Pons (tissue), 1 donor: ENCODE measurements at regions not wholly inside any gene's neighbourhood (a gene's known extent, or its start where the extent isn't known, plus 50 kb on each side); places are given as distances from the start of the nearest gene placed in this dataset.

Source experiments
- DNase-seq: peaks from one replicate; pipeline ENCODE4 v3.0.0-alpha.2; 2016; ENCODE audit warnings: low spot score

DNA sequence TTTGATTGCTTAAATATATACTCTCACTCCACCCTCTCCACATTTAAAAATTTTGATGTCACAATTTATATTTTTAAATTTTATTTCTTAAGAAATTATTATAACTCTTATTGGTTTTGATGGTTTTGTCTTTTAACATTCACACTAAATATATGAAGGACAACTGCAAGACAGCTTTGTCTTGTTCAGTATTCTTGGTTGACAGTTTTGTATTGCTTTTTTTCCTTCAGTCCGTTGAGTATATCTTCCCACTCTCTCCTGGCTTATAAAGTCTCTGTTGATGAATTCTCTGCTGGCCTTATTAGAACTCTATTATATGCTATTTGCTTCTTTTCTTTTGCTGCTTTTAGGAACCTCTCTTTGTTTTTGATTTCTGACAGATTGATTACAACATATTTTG, 392.2 kb downstream of the C6orf118 start:
- DNase-seq = no peak

DNA sequence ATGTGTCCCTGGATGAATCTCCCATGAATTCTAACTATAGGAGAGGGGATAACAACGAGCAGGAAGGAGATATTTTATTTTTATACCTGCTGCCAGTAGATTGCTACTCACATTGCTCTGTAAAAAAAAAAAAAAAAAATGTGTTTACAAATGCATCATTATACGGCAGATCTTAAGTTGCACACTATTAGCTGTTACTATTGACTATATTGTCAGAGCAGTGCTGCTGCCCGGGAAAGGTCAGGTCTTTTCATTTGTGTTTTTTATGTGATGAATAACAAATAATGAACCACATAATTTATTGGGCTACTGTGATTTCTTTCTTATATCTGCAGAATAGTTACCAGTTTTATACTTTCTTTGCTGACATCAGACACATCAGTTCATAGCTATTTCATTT, 393.3 kb downstream of the C6orf118 start:
- DNase-seq = no peak

DNA sequence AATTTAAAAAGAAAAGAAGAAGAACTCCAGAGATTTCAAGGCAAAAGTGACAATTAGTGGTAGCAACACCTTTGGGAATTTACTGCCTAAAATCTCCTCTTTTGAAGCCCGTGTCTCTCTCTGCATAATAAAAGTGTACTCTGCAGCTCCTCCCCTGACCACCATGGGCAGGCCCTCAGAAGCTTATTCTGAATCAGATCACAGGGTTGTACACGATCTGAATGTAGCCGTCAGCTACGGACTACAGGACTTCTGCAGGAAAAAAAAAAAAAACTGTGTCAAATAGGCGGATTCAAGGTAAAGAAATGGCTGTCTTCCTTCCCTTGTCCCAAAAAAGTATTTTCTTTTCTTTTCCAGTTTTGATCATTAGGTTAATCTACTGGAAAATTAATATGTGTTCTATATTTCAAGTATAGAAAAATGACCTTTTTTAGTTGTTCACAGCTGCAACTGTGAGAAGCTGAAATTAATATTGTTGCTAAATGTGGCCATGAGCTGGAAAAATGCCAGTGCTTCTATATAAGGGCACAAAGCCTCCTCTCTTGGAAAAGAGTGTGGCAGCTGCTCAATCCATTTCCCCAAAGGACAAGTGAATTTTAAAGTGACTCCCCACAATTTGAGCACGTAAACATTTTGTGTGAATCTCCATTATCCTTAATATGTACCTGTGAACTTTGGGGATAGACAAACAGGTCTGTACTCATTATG, 397.4 kb downstream of the C6orf118 start:
- DNase-seq = peak; percentile 17

DNA sequence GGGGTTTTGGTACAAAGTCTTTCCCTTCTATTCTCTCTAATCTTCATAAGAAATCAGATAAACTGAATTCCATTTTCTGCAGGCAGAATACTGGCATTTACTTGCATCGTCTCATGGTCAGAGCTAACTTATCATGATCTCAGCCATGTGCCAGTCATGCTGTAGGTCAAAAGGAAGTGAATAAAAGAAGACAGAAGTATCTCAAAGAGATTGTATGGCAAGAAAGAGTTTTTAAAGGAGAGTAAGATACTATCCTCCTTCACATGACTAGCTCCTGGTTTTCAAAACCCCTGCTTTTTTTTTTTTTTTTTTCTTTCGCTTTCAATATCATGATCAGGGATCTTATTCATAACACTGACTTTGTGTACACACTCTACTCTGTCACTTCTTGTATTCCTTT, 398.3 kb downstream of the C6orf118 start:
- peak; percentile 10 for DNase-seq

DNA sequence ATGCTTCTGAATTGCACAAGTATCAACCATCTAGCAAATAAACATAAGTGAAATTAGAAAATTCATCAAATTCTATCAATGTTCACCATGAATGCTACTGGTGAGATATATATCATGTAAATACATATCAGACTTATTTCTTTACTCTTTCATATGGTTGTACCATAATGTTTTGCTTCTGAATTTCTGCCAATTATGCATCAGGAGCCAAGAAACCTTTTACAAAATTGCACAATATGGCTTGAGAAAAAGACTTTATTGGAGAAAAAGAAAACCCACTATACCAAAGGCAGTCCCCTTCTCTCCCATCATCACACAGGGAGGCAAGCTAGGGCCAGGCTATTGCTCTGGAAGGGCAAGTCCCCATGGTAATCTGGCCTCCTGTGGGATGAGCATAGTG, 402.6 kb downstream of the C6orf118 start:
- no peak for DNase-seq

DNA sequence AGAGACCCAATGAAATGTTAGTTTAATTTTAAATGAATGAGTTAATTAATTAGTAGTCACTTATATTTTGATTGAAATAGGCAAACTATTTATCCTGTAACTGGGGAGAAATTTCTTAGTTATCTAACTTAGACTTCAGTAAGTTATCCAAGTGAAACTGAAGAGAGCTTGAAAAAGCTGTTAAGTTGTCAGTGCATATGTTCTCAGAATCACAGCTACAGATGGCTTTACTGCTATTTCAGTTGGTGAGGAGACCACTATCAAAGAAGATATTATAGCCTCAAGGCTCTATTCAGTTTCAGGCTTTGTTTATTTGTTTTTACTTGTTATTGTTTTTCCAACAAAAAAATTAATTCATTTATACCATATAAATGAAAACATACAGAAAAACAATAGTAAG, 404.1 kb downstream of the C6orf118 start:
- no peak for DNase-seq

DNA sequence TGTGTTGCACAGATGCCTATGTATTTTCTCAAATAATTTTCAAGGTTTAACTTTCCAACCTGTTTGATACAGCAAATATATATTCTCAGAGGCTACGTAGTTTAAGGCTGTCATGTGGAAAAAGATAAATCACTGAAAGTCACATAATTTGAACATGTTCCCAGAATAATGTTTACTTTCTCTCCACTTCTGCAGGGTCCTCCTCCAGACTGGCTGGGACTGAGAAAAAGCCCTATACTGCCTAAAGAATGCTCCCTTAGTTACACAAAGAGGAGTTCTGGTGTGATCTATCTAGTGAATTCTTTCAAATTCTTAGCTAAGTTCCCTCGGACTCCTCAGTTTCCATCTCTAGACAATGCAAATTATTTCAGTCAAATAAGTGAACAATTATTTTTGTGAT, 411.0 kb downstream of the C6orf118 start:
- no peak for DNase-seq

DNA sequence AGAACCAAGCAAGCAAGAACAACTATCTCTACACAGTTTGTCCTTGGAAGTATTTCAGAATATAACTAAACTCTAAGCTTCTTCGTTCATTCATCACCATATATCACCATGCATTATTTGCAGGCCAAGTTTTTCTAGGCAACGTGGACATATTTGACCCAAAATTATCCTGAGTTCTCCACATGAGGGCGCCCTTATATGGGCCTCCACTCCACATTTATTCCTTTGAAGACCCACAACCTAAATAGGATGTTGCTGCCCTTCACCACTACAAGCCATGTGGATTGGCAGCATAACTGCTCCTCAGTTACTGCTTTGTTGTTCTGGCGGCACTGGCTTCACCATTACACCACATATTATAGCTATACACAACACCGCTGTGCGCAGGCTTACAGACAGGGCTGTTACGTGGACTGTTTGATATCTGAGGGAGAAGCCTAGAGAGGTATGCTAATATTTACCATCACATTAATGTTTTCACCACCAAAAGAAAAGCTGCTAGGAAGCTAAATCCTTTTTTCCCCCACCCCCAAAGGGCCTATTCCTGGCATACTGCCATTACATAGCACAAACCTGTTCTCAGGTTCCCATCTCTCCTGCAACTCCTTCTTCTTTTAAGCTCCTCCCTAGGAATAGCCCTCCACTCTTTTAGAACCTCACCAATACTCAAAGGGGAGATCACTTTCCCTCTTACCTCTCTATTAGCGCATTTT, 411.7 kb downstream of the C6orf118 start:
- DNase-seq = no peak

DNA sequence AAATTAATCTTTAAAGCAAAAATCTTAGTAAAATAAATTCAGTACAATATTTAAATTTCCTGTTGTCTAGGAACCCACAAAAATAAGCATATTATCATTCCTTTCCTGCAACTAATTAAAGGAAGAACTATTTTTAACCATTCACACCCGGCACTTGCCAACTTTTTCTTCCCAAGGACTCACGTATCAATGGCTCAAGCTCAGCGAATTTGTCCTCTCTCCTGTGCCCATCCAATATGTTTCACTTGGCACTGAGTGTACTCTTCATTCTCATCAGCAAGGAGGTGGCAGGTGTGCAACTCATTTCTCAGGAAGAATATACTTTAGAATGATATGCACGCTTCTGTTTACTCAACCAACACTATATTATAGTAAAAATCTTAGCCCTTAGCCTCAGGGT, 419.4 kb downstream of the C6orf118 start:
- DNase-seq = peak; percentile 5

DNA sequence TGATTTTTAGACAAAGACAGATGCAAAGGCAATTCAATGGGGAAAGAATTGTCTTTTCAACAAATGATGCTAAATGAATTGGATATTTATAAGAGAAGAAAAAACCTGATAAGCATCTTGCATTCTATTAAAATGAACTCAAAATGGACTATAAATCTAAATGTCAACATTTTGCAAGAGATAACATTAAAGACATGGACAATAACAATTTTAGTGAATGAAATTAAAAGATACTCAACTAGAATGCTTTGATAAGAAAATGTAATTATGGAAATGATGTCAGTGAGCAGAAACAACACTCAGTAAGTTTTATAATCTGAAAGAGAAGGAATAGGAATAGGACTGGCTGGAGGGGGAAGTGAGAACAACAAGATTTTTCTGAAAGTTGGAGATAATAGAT, 421.7 kb downstream of the C6orf118 start:
- DNase-seq = no peak

DNA sequence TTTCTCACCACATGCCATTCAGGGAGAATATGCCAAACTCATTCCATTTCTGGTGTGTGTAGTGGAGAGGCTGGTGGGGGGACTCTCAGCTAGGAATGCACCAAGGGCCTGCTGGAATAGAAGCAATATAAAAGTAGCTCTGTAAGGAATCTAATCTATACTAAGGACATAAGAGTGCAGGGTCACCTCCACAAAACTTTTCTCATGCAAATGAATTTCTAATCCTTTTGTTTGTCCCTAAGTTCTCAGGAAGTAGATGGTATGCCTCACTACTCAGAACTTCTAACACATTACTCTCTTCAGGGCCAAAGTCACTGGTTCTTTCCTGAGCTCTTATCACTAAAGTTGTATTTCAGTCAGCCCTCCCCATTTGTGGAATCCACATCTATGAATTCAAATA, 427.2 kb downstream of the C6orf118 start:
- DNase-seq = no peak

DNA sequence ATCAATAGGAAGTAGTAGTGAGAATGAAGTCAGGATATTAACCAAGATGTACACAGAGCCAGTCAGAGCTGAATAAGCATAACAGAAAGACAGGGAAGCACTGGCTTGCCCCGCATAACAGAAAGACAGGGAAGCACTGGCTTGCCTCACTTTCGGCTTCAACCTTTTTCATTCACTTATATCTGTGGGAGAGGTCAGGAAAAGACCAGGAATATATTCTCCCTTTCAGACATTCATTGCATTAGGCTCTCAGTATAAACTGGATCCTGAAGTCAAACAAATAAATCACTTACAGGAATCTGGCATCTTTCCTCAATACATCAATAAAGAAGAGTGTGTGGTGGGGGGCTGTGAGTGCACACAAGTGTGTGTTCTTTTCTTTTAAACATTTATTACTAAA, 437.6 kb downstream of the C6orf118 start:
- no peak for DNase-seq

DNA sequence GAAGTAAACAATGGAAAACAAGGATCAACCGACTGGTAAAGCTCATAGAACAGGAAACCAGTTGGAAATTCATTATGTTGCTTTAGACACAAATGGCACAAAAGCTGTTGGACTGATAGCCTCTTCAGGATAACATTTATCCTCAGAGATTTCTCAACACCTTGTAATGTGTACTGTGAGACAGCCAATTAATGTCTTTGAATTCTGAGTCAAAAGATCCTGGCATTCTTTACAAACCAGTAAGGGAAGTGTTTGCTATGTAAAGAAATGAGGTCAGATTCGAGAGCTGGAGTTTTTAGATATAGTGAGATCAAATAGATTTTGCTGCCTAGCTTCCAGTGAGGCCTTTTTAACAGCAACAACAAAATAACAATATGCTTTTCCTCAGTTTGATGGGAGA, 439.2 kb downstream of the C6orf118 start:
- DNase-seq = no peak

DNA sequence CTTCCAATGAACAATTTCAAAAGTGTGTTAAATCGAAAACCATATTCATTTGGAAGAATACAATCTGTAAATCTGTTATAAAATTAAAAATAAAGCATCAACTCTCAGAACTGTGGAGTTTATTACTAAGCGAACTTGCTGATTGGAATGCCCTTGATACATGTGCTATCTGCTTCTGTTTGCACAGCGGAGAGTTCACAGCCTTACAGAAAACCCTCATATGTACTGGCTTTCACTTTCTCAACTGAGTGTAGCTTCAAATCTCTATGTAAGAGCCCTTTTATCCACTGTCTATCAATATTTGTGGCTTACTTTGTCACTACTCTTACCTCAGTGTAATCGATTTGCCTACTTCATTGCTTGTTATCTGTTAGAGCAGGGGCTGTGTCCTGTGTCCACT, 447.4 kb downstream of the C6orf118 start:
- no peak for DNase-seq

DNA sequence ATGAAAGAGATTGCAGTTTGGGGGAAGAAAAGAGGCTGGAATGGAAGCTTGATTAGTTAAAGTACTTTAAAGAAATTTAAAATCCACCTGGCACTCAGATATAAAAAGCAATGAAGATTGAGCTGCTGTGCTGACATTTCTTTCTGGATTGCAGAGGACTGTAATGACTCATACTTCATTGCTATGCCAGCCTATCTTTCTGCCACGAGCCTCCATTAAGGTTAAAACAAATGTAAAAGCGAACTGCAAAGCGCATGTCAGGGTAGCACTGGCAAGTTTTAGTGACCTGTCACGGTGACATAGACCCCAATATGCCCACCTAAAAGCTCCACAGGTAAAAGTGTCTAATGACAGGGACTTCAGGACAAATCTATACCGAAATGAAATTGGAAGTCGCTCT, 449.6 kb downstream of the C6orf118 start:
- DNase-seq = no peak

DNA sequence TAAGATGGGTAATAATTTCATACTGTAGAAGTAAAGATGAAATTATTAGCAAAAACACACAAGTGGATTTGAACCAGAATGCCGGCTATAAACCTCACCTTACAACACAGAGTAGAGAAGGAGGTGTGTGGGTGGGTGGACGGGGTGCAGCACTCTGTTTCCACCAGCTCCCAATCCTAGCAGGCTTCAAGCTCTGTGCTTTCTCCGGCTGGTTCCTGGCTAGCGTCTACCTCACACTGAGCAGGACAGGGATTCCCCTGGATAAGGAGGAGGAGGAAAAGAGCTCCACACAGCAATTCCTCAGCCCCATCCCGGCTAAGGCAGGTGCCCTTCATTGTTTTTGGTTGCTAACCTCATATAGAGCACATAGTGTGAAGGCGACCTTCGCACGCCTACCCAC, 453.3 kb downstream of the C6orf118 start:
- no peak for DNase-seq

DNA sequence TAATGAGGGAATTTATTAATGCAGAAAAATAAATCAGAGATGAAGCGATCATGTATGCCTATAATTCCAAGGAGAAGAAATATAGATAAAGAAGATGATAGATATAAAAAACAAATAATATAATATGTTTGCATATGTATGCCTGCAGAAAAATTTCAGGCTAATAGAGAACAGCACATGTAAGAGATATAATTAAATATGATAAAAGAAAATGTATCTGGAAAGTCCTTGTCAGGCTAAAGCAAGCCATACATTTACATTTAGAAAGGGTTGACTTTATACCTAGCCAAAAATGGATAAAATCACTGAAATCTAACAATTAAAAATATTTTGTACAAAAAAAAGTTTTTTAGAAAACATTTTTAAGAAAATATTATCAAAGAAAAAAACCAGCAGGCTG, 454.1 kb downstream of the C6orf118 start:
- no peak for DNase-seq

DNA sequence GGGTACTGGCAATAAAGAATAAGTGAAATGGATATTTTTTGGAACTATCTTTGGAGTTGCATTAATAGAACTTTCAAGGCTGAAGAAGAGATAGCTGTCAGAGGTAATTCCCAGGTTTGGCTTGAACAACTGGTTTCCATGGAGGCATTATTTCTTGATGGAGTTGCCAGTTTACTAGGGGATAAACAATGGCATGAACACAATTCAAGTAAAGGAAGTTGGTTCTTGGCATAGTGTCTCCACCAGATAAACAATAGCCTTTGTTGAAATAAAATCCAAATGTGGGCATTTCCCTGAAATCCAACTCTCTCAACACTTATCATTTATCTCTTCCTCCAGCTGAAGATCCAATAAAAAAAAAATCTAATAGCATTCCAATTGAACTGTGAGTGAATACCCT, 454.9 kb downstream of the C6orf118 start:
- DNase-seq = peak; percentile 64

DNA sequence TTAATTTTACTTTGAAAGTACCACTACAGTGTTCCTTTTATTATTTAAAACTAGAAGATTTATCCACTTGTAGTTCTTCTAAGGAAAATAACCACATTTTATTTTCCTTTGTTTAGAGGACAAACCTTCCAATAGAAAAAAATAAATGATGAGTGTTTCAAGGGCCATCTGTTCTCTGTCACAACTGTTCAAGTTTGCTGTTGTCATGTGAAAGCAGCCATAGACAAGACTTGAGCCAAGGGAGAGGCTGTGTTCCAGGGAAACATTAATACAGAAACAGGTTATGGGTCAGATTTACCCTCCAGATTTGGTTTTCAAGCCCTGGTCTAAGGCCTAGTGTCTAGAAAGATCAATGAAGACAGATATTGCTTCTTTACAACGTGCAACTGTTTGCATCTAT, 463.6 kb downstream of the C6orf118 start:
- DNase-seq = no peak

DNA sequence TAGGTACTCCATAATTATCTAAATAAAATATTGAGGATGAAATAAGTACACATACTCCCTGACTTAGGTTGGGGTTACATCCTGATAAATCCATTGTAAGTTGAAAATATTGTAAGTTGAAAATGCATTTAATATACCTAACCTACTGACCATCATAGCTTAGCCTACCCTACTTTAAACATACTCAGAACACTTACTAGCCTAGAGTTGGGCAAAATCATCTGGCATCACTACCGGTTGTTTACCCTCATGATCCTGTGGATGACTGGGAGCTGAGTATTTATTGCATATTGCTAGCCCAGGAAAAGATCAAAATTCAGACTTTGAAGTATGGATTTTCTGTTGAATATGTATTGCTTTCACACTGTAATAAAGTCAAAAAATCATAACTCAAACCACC, 467.3 kb downstream of the C6orf118 start:
- no peak for DNase-seq

DNA sequence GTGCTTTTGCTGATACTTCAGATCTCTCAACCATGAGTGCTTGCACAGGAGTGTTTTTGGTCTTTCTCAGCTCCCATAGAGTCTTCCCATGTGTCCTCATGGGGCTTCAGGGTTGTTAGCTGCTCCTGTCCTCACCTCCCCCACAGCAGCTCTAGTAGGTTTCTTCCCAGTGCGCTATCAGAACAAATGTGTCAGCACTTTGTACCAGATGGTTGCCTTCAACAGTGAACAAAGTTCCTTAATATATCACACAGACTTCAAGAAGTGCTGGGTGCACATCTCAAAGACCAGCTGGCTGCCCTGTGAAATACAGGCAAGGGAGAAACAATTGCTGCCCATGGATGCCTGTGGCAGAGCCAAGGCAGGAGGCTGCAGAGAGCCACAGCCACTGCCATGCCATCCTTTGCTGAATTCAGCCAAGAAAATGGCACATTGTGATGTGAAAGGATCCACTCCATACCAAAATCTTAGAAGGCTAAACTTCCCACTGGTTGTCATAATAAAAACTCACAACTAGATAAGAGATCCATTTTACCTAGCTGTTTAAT, 471.3 kb downstream of the C6orf118 start:
- DNase-seq = no peak

DNA sequence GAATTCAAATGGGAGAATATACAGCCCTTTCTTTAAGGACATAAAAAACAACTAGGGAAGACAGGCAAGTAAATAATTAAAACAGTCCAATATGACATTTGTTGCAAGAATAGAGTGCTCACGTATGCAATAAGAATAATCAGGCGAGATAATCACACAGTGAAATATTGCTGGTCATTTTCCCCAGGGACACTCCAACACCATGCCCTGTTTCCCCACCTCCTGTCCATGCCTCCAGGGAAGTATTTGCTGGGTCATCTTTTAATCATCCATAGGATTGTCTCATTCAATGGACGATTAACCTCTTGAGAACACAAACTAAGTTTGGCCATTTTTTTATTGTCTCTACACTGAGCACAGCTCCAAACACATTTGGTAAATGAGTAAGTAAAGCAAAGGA, 472.9 kb downstream of the C6orf118 start:
- DNase-seq = no peak

DNA sequence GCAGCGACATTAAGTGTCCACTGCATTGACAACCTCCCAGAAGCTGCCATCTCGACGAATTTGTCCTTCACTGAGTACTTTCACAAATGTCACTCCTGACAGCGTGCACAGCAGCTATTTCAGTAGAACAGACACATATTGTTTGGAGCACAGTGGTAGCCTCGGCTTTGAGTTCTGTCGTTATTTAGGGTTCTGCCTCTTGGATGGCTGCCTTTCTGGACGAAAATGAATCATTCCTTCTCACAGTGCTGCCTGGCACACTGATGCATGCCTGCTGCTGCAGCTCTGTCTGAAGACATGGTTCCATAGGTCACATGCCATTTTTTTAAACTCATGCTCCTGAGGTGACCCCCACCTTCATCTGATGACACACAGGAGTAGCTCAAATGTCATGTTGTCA, 477.0 kb downstream of the C6orf118 start:
- peak; percentile 89 for DNase-seq

DNA sequence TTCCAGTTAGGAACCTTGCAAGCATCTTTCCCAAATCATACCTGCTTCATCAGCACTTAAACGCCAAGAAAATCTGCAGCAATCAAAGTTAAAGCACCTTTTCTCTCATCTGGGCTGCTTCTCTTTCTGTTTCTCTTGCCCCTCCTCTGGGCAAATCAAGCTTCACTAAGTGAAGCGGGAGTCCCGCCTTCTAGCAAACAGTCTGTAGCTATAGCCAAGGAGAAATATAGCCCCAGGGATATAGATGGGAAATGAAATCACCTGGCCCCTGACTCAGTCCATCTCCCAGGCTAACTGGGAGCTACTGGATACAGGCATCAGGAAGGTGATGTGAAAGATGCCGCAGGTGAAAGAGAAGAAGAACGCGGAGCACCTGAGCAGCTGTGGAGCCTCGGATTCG, 481.9 kb downstream of the C6orf118 start:
- no peak for DNase-seq
